Cardiac muscle cell (in vitro differentiated cells and primary cell): ENCODE measurements at regions not wholly inside any gene's neighbourhood (a gene's known extent, or its start where the extent isn't known, plus 50 kb on each side); places are given as distances from the start of the nearest gene placed in this dataset.

Source experiments
- DNase-seq, 2 donors: peaks; one replicate each; pipeline versions ENCODE4 v3.0.0 to v3.0.0-alpha.2; 2010 to 2017; ENCODE audit warnings: low read depth in 1 of 2, low spot score in 1 of 2
- H3K27ac ChIP-seq: fragments of 200-600 bp; sonication (generic); 2 replicates; pipeline ENCODE4 v1.5.1; 2016
- H3K27me3 ChIP-seq: fragments of 200-600 bp; sonication (generic); 2 replicates; pipeline ENCODE4 v1.6.0; 2016; ENCODE audit warnings: control low read depth
- H3K36me3 ChIP-seq: fragments of 200-600 bp; sonication (generic); 2 replicates; pipeline ENCODE4 v1.5.1; 2016; ENCODE audit warnings: control low read depth
- H3K4me1 ChIP-seq: fragments of 200-600 bp; sonication (generic); 2 replicates; pipeline ENCODE4 v1.8.1; 2017; ENCODE audit warnings: low read depth, mild to moderate bottlenecking, mixed run types
- H3K4me3 ChIP-seq: fragments of 200-600 bp; sonication (generic); 2 replicates; pipeline ENCODE4 v1.5.1; 2016; ENCODE audit warnings: mild to moderate bottlenecking
- H3K9me3 ChIP-seq: fragments of 200-600 bp; sonication (generic); 2 replicates; pipeline ENCODE4 v1.5.1; 2017; ENCODE audit warnings: low read depth, mild to moderate bottlenecking, control low read depth
- CTCF ChIP-seq: IDR thresholded peaks from 2 replicates; pipeline ENCODE4 v1.5.1; 2012; ENCODE audit warnings: low read depth, mild to moderate bottlenecking, low read length

GRCh38 chr6:98783578-98783977 is 50.8 kb upstream of the POU3F2 start:
- Histone ChIP-seq H3K36me3 (no peaks in the 10 kb centered on the region), H3K4me3 (no peak overlapping the region), H3K27me3 (no peaks in the 10 kb centered on the region), H3K9me3 (no peaks in the 10 kb centered on the region), H3K4me1 (no peaks in the 10 kb centered on the region), H3K27ac (no peak overlapping the region)
- TF ChIP-seq CTCF = no peak
- no peak for DNase-seq
